ENCODE measurements at regions not wholly inside any gene's neighbourhood (a gene's known extent, or its start where the extent isn't known, plus 50 kb on each side); places are given as distances from the start of the nearest gene placed in this dataset.

GRCh38 chr2:183242937-183243336 is 118.7 kb downstream of the NUP35 start:
- ChIA-PET POLR2A (no interaction called here), CTCF (interaction anchor here (0.6 to 11.7 kb wide), 2 partner anchors 115 to 1370 kb away, joined by 5 to 208 read pairs; no protein-coding TSS in a partner anchor)
- H3K27me3 Mint-ChIP-seq (ENCODE audit: insufficient read depth, unreplicated experiment): no peaks in the 10 kb centered on the region
- TF ChIP-seq CTCF (IDR thresholded peaks at IDR 0.05; ENCODE audit: unreplicated experiment): no peak
- intact Hi-C loops (cut with micrococcal nuclease): loop anchor here (10.0 kb wide), 3 partner anchors 478 to 1352 kb away; partner anchors contain the start of gene ZNF804A
- H3K4me1 Mint-ChIP-seq (ENCODE audit: insufficient read depth, unreplicated experiment): no peaks in the 10 kb centered on the region
- no peaks in the 10 kb centered on the region for H3K9me3 Mint-ChIP-seq (ENCODE audit: unreplicated experiment)
- no peak overlapping the region for H3K4me3 Mint-ChIP-seq (ENCODE audit: unreplicated experiment)
- peak; percentile 43 for DNase-seq (ENCODE audit: unreplicated experiment)
- BruUV-seq (replicated peaks): no TSS peak
- no peaks in the 10 kb centered on the region for H3K36me3 Mint-ChIP-seq (ENCODE audit: insufficient read depth, unreplicated experiment)
- H3K27ac Mint-ChIP-seq (ENCODE audit: low read depth, unreplicated experiment): no peak overlapping the region

GRCh38 chr2:183243758-183244157 is 119.5 kb downstream of the NUP35 start:
- Mint-ChIP-seq H3K36me3 (ENCODE audit: insufficient read depth, unreplicated experiment) (no peaks in the 10 kb centered on the region), H3K9me3 (ENCODE audit: unreplicated experiment) (no peaks in the 10 kb centered on the region), H3K4me3 (ENCODE audit: unreplicated experiment) (no peak overlapping the region), H3K27me3 (ENCODE audit: insufficient read depth, unreplicated experiment) (no peaks in the 10 kb centered on the region), H3K27ac (ENCODE audit: low read depth, unreplicated experiment) (no peak overlapping the region), H3K4me1 (ENCODE audit: insufficient read depth, unreplicated experiment) (no peaks in the 10 kb centered on the region)
- intact Hi-C loops (cut with micrococcal nuclease): loop anchor here (10.0 kb wide), 3 partner anchors 479 to 1351 kb away; partner anchors contain the start of gene ZNF804A
- ChIA-PET CTCF (interaction anchor here (0.6 to 11.7 kb wide), 2 partner anchors 115 to 1370 kb away, joined by 5 to 208 read pairs; no protein-coding TSS in a partner anchor), POLR2A (no interaction called here)
- TF ChIP-seq CTCF (IDR thresholded peaks at IDR 0.05; ENCODE audit: unreplicated experiment): no peak
- no peak for DNase-seq (ENCODE audit: unreplicated experiment)
- no TSS peak for BruUV-seq (replicated peaks)

- no peak for TF ChIP-seq CTCF (IDR thresholded peaks at IDR 0.05; ENCODE audit: unreplicated experiment)
- no peaks in the 10 kb centered on the region for H3K4me1 Mint-ChIP-seq (ENCODE audit: insufficient read depth, unreplicated experiment)
- POLR2A ChIA-PET: interaction anchor here (1.2 kb wide), 1 partner anchor 115 kb away, joined by 4 read pairs; no protein-coding TSS in a partner anchor
- no peak overlapping the region for H3K4me3 Mint-ChIP-seq (ENCODE audit: unreplicated experiment)
- DNase-seq (ENCODE audit: unreplicated experiment): no peak
- no peaks in the 10 kb centered on the region for H3K27me3 Mint-ChIP-seq (ENCODE audit: insufficient read depth, unreplicated experiment)
- H3K27ac Mint-ChIP-seq (ENCODE audit: low read depth, unreplicated experiment): no peak overlapping the region
- CTCF ChIA-PET: interaction anchor here (0.6 to 11.7 kb wide), 7 partner anchors 26 to 1352 kb away, joined by 3 to 208 read pairs (median 4); no protein-coding TSS in a partner anchor
- H3K9me3 Mint-ChIP-seq (ENCODE audit: unreplicated experiment): no peaks in the 10 kb centered on the region
- intact Hi-C loops (cut with micrococcal nuclease): loop anchor here (10.0 kb wide), 3 partner anchors 480 to 1350 kb away; partner anchors contain the start of gene ZNF804A
- no TSS peak for BruUV-seq (replicated peaks)
- no peaks in the 10 kb centered on the region for H3K36me3 Mint-ChIP-seq (ENCODE audit: insufficient read depth, unreplicated experiment)
Measured at GRCh38 chr2:183244300-183244844, 120.1 kb downstream of the NUP35 start.

- peak; percentile 54 for DNase-seq (ENCODE audit: unreplicated experiment)
- BruUV-seq (replicated peaks): no TSS peak
- H3K4me3 Mint-ChIP-seq (ENCODE audit: unreplicated experiment): no peak overlapping the region
- POLR2A ChIA-PET: interaction anchor here (0.6 to 0.9 kb wide), 4 partner anchors 11 to 72 kb away, joined by 3 to 4 read pairs (median 3); no protein-coding TSS in a partner anchor
- CTCF ChIA-PET: interaction anchor here (0.6 to 11.7 kb wide), 40 partner anchors 10 to 1652 kb away, joined by 3 to 208 read pairs (median 4); no protein-coding TSS in a partner anchor
- intact Hi-C loops (cut with micrococcal nuclease): loop anchor here (1.0 to 10.0 kb wide), 5 partner anchors 111 to 1346 kb away; partner anchors contain the start of gene ZNF804A
- no peaks in the 10 kb centered on the region for H3K4me1 Mint-ChIP-seq (ENCODE audit: insufficient read depth, unreplicated experiment)
- H3K9me3 Mint-ChIP-seq (ENCODE audit: unreplicated experiment): no peaks in the 10 kb centered on the region
- H3K36me3 Mint-ChIP-seq (ENCODE audit: insufficient read depth, unreplicated experiment): no peaks in the 10 kb centered on the region
- peak; percentile 31 for TF ChIP-seq CTCF (IDR thresholded peaks at IDR 0.05; ENCODE audit: unreplicated experiment)
- H3K27me3 Mint-ChIP-seq (ENCODE audit: insufficient read depth, unreplicated experiment): no peaks in the 10 kb centered on the region
- no peak overlapping the region for H3K27ac Mint-ChIP-seq (ENCODE audit: low read depth, unreplicated experiment)
Measured at GRCh38 chr2:183248866-183249567, 124.8 kb downstream of the NUP35 start.

Data from MCF 10A (cell line).